ENCODE measurements at regions not wholly inside any gene's neighbourhood (a gene's known extent, or its start where the extent isn't known, plus 50 kb on each side); places are given as distances from the start of the nearest gene placed in this dataset.

DNA sequence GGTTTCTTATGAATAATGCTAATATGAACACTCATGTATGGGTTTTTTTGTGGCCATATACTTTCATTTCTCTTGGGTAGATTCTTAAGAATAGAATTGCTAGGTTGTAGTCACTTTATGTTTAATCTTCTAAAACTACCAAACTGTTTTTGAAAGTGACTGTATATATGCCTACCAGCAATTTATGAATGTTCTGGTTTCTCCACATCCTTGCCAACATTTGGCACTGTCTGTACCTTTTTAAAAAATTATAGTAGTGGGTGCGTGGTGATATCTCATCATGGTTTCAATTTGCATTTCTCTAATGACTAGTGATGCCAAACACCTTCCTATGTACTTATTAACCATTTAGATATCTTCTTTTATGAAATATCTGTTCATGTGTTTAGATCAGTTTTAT, 110.6 kb upstream of the RIOK3 start:
- no peak for DNase-seq (ENCODE audit: low spot score)

DNA sequence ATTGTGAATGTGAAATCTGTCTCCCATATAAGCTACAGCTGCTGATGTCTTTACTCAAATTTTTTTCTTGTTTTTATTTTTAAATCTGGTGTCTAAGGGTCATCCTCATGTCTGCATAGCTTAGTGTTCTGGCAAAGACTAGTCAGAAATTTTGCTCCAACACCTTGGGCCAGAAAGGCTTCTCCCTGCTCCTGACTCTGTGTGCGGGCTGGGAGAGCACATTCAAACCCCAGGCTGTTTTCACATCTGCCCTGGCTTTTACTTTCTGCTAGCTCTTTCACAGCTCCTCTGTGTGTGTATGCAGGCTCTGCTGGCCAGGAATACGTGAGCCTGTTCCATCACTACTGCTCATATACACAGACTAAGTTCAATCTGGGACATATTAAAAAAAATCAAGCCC, 102.9 kb upstream of the RIOK3 start:
- DNase-seq (ENCODE audit: low spot score) = no peak

DNA sequence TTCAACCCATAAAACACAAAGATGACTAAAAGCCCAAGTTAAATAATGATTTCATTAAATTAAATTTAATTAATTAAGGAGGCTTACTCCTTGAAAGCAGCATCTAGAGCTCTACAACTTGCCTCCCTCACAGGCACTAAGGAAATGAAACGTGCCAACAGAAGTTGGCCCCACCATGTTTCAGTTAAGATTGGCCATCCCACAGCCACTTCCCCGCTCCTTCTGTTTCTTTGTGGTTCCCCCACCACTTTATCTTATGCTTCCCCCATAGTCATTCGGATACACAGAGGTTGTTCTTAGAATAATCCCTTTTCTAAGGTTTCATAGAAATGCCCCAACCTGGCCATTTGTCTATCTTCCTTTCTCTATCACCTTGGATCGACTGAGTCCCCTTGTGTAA, 101.6 kb upstream of the RIOK3 start:
- no peak for DNase-seq (ENCODE audit: low spot score)

DNA sequence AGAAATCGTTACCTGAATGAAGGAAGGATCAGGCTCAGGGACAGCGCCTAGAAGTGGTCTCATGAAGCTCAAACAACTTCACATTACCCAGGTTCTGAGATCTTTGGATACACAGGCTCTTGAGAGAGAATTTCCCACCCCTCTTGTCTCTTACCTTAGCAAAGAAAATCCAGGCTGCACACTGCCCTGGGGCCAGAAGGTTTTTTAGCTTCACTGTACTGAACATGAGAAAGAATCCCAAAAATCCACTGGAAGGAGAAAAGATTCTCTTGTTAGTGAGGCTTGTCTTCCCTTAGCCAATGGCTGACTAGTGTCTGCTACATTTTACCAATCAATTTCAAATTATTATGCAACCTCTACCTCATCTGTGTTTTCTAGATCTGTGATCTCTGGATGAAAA, 101.0 kb upstream of the RIOK3 start:
- no peak for DNase-seq (ENCODE audit: low spot score)

DNA sequence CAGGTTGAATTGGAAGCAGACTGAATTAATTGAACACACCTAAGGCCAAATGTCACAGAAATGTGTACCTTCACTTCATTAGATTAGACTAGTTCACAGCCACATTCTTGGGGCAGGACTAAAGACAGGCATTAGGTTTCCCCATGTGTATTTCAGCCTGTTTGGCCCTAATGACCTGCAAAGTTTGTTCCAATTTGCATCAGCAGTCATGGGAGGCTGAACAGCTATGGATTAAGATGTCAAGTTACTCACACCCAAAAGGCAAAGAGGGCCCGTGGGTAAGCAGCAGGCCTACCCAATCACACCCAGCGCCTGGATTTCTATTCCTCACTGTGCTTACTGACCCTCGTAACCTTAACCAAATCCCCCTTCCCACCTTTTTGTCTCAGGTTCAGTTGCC, 99.6 kb upstream of the RIOK3 start:
- no peak for DNase-seq (ENCODE audit: low spot score)

DNA sequence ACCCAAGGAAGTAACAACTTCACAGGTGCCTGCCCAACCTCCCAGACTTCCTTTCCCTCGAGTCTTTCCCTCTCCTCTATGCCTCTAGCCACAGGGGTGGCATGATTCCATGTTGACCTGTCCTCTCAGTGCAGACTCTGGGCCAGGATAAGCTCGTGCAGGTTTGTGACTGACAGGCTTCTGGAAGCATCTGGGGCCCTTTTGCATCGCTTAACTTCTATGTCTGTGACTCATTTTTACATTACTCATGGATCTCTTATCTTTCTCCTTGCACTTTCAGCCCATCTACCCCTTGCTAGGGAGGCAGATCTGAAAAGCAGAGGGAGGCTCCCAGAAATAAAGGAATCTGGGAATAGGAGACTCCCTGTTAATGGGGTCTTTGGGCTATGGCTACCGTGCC, 98.5 kb upstream of the RIOK3 start:
- no peak for DNase-seq (ENCODE audit: low spot score)

DNA sequence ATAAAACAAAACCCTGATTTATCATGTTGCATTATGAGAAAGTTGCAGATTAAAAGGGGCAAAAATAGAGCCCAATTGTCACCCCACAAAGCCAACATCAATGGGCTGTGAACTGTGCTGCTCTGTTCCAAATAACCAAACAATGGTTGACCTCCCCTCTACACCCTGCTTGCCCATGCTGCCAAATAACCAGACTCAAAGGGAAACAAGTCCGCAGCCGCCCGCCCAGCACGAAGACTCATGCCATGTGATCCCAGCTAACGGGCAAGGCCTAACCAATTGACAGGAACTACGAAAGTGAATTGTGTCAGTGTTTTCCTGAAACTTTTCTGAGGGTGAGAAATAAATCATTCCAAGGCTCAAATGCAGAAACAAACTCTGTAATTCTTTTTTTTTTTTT, 97.9 kb upstream of the RIOK3 start:
- no peak for DNase-seq (ENCODE audit: low spot score)

DNA sequence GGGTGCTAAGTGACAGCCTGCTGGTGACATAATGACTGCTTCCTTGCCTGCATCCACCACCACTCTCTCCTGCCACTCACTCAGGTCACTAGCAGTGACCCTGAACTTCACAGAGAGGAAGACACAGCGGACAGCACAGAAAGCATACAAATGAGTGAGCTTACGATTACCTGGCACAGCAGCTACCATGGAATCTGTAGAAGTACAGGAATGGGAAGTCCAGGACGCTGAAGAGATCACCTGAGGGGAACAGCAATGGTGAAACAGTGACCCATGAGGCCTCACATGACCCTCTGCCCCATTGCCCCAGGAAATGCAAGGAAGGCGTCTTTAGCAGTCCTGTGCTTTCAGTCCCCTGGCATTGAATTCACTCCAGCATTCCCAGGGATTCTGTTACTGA, 96.7 kb upstream of the RIOK3 start:
- DNase-seq (ENCODE audit: low spot score) = no peak

DNA sequence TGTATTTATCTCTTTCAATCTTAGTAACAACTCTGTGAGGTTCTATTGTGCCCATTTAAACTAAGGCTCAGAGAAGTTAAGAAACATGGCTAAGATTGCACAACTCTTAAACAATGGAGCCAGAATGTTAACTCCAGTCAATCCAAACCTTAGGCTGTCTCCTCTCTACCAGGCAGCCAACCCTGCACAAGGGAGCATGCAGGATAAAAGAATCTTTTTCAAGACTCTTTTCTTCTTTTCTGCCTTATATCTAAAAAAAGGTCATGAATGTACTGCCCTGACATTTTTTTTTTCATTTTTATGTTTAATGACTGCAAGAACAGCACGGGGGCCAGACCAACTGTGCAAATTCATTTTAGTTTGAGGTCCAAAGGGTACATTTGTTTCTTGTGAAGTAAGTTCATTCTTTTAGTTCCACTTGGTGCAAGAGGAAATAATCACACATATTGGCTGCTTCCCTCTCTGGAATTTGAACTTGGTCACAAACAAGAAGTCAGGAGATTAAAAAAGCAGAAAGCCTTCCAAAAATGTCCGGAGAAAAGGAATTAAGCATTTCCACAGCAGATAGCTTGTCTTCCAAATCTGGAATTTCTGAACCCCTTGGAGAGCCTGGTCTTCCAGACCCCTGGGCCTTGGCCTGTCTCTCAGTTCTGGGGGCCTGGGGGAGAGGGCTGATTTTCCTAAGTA, 96.0 kb upstream of the RIOK3 start:
- DNase-seq (ENCODE audit: low spot score) = no peak

DNA sequence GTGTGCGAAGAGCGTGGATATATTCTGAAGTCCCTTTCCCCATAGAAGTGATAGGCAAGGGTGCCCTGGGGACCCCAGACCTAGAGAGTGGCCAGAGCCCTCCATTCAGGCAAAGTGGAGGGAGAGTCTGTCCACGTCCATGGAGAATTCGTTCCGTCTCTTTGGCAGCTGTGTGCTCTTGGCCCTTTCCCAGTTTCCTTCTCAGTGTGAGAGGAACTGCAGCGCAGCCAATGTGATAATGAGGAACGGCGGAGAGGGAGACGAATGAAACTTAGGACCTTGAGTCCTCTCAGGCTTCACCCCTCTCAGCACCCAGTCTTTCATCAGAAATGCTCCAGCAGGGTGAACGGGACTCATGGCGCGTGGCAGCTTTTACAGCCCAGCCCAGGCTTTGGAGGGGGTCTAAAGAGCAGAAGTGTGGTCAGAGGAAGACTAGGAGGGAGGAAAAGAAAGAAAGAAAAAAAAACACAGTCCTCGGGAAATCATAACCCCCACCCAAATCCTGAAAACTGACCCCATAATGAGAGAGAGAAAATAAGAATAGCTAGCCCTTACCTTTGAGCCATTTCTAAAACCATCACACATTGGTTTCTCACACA, 95.0 kb upstream of the RIOK3 start:
- no peak for DNase-seq (ENCODE audit: low spot score)

DNA sequence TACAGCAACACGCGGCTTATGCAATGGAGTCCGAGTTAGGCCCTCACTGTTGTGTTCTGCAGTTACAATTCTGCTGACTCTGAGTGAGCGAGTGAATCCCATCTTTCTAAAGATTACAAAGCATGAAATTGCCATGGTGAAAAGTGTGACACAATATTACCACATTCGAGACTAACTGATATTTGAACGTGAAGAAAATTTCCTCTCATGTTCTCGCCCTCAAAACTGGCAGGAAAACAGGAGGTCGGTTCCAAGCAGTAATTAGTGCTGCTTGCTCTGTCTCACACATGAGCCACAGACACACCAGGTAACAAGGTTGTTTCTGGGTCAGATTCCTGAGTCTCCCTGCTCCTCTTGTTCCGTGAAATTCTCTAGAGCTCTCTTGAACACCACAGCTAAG, 93.7 kb upstream of the RIOK3 start:
- DNase-seq (ENCODE audit: low spot score) = no peak

DNA sequence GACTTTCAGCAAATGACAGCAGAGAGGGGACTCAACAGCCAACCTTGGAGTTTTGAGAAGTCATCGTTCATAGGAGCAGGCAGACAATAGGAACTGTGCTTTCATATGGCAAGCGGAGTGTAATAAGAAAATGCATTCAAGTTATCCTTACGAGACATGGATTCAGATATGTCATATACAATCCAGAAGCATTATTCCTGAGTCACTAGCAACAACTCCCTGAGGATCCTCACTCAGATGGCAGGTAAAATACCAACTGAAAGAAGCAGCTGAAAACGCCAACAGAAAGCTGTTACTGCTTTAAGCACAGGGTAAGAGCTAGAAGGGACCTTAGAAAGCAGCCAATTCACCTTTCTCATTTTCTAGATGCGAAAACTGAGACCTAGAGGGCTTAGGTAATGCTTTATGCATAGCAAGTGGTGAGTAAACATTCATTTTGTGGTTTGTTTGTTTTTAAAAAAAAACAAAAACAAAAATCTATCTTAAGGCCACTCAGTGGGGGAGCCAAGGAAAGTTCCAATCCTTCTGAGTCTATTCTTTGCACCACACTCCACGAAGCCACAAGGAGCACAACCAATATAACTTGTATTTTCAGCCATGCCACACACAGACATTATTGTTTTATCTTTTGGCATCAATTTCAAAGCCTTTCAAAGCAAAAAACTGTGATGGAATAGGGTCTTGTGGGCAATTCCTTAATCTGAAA, 89.1 kb upstream of the RIOK3 start:
- DNase-seq (ENCODE audit: low spot score) = no peak

DNA sequence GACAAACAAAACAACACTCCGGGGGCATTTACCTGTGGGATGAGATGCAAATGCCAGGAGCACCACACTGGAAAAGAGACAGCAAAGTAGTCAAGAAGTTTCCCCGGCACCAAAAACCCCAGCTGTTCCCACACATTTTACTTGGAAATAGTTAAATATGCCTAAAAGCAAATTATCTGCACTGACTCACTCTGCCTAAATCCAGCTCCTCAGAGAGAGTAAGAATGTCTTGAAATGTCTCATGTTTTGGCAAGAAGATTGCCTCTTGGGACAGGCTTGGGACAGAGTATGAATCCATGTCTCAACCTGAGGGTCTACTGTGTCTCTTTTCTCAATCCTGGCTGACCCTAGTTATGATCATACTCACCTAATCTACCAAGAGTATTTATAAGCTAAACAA, 87.5 kb upstream of the RIOK3 start:
- DNase-seq (ENCODE audit: low spot score) = no peak

DNA sequence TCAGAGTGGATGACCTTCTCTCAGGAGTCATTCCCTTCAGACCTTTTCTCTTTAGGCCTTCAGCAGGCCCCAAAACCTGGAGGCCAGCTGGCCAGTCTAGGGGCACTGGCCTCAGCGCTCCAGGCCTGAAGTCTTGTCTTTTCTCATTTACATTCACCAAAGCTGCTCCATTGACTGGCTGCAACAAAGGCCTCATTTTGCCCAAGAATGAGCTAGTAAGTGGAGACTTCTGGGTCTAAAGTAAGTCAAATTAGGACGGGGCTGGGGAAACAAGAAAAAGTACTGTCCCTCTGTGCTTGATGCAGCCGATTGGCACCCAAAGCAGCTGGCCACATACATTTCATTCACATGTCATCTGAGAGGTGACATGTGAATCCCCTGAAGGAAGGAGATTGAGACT, 83.8 kb upstream of the RIOK3 start:
- no peak for DNase-seq (ENCODE audit: low spot score)

DNA sequence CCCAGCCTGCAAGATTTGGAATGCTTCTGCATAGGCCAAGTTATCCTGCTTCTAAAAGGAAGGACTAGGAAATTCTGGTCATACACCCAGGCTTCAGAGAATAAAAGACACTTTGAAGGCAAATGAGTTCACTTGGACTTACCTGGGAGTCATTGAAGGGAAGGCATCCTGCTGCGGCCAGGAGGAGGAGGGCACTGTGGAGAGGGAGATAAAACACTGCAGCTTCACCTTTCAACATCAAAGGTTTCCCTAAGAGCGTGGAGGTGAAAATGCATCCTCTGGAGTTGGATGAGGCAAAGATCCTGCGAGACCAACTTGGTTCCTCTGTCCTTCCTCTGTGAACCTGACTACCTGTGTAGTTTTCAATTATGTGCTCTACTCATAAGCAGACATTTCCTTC, 79.5 kb upstream of the RIOK3 start:
- no peak for DNase-seq (ENCODE audit: low spot score)

DNA sequence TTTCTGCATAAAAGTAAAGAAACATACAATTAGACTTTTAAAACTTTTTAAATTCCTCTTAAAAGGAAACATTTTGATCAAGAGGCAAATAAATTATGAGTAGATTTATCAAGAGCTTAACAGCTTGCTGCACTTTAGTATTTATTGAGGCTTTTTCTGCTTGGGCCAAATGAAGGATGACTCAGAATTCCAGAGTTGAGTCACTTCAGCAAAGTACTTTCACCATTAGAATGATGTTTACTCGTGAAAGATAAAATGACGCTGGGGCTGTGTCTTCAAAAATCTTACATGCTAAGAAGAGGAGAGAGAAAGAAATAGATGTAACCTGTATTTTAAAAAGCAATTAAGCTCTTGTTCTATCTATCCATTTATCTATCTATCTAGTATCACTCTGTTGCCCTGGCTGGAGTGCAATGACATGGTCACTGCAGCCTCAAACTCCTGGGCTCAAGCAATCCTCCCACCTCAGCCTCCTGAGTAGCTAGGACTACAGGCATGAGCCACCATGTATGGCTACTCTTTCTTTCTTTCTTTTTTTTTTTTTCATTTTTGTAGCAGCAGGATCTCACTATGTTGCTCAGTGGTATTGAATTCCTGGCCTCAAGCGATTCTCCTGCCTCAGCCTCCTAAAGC, 75.3 kb upstream of the RIOK3 start:
- no peak for DNase-seq (ENCODE audit: low spot score)

DNA sequence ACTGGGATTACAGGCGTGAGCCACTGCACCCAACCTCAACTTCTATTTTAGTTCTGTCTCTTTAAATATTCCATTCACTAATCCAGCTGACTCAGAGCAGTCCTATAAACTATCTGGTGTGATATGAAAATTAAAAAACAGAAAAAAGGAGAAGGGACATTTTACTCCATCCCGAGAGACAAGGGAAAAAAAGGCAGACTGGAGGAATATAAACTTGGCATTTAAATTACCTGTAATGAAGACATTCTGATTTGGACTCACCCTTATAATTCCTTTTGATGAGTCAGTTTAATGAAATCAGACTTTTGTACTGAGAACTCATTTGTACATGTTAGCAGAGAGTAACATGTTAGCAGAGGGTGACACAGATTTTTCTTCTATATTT, 74.8 kb upstream of the RIOK3 start:
- DNase-seq (ENCODE audit: low spot score) = no peak

DNA sequence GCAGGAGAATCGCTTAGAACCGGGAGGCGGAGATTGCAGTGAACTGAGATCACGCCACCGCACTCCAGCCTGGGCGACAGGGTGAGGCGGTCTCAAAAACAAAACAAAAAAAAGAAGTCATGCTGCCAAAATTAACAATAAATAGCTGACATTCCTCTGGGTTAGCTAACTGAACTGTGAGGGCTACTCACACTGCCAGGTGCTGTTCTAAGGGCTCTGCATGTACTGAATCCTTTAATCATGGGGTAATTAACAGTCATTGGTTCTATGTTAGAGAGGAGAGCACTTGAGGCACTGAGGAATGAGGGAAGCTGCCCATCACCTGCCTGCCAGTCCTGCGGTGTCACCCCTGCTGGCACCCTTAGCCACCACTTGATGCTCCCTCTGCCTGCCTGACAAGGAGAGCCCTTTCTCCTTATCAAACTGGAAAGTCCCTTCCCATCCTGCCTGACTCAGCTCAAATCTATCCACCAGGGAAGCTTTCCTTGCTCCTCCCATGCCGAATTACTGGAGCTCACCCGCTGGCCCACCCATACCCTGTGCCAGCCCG, 73.0 kb upstream of the RIOK3 start:
- no peak for DNase-seq (ENCODE audit: low spot score)

DNA sequence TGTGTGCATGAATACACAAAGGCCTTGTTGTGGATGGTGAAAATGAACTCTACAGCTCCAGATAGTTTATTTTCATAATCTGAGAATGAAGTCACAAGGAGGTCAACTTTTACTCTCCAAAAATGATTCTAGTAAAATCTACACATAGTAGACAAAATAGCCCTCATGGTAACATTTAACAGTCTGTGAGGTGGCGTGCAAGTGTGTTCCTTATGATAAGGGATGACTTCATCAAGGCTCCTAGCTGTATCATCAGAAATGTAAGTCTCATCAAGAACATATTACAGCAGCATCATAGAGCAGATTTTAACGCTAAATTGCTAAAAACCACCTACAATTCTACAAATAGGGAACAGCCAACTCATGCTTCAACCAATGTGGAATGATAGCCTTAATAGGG, 72.3 kb upstream of the RIOK3 start:
- no peak for DNase-seq (ENCODE audit: low spot score)

DNA sequence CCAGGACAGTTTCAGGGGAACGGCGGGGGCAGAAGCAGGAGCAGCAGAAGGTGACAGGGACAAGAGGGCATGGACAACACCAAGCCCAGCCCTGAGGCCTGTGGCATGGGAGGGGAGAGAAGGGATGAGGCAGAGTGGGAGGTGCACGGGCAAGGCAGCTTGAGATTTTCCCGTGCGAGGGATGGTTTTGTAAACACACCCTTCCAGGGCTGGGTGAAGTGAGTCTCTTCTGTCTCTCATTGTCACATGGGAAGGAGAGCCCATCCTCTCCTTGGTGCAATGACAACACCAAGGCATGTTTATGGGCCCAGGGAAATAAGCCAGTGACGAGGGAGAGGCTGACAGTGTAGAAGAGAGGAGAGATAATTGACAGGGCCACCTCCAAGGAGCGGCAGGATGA, 69.6 kb upstream of the RIOK3 start:
- DNase-seq (ENCODE audit: low spot score) = no peak

DNA sequence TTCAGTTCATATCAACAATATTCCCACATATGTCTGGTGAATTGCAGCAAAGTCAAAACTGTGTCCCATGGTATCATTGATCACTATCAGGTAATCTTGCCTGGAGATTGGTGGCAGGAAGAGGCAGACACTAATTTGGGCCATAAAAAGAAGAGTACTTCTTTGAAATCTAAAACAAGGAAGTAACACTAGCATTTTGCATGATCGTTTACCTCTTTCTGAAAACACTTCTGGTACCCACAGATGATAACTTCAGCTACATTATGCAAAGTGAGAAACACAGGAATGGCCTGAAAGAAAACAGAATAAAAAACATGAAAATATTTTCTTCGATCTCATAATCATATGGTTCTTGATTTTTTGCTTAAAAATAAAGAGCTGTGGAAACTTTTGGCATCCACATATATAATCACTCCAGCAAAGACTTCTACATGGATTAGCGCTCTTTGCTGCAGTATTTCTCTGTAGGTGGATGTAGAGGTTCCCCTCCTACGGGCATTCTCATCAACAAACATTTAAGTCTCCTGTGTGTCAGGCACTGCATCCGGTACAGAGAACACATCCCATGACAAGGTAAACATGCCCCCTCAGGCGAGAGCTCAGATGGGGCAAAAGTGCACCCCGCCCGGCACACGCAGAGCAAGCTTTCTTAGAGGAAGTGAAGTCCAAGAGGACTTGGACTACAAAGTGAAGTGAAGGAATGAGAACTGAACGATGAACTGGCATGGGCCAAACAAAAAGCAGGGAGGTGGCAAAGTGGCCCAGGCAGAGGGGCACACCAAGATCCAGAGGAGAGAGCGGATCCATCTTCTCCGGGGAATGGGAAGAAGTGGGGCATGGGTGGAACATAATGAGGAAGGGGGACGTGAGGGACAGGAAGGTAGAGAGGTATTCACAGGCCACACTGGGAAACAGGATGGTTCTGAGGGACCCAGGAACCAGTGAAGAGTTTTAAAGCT, 68.0 kb upstream of the RIOK3 start:
- DNase-seq (ENCODE audit: low spot score) = no peak

DNA sequence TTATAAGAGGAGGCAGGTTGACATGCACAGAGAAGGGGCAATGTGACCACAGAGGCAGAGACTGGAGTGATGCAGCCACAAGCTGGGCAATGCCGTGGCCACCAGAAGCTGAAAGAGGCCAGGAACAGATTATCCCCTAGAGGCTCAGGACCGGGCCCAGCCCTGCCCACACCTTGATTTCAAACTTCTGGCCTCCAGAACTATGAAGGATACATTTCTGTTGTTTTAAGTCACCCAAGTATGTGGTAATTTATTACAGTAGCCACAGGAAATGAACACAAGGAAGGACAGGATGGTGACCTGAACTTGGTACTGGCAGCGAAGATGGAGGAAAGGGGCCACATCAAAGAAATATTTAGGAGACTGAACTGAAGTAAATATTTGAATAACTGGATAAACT, 66.8 kb upstream of the RIOK3 start:
- no peak for DNase-seq (ENCODE audit: low spot score)

Measured in iPS-NIHi11 (cell line).